ENCODE measurements at regions not wholly inside any gene's neighbourhood (a gene's known extent, or its start where the extent isn't known, plus 50 kb on each side); places are given as distances from the start of the nearest gene placed in this dataset.

DNA sequence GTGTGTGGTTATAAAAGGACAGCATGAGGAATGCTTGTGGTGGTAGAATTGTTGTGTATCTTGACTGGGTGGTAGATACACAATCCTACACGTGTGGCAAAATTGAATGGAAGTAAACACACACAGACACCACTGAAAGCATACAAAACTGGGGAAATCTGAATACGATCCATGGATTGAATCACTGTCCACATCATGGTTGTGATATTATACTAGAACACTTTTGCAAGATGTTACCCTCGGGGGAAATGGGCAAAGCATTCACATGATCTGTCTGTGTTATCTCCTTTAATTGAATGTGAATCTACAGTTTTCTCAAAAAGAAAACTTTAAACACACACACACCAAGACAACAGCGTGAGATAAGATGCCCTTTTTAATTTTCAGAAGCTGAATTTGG is 165.2 kb upstream of the CELF2 start:
- Histone ChIP-seq H3K4me1 (ENCODE audit: control insufficient read depth in 4 of 4, insufficient read depth in 4 of 4, low read length in 3 of 4) (no peaks in the 10 kb centered on the region), H3K27ac (ENCODE audit: low read depth in 1 of 2, low read length in 2 of 2) (no peak overlapping the region), H3K27me3 (ENCODE audit: control insufficient read depth in 4 of 4, insufficient read depth in 4 of 4, low read length in 3 of 4) (no peaks in the 10 kb centered on the region), H3K4me3 (ENCODE audit: low read depth in 1 of 3, low read length in 3 of 3) (no peak overlapping the region), H3K9ac (ENCODE audit: low read depth in 1 of 2, low read length in 2 of 2) (no peak overlapping the region), H3K9me3 (ENCODE audit: control insufficient read depth in 4 of 4, low read length in 3 of 4) (peaks cover 0 to 4% (median under 1%) of the 10 kb centered on the region in 4 donors), H3K36me3 (ENCODE audit: control insufficient read depth in 4 of 4, insufficient read depth in 3 of 4, low read depth in 1 of 4, low read length in 3 of 4) (no peaks in the 10 kb centered on the region)
- TF ChIP-seq YY1 (IDR thresholded peaks at IDR 0.05) (no peak), EGR1 (IDR thresholded peaks at IDR 0.05; ENCODE audit: low read depth in 2 of 2) (no peak), HNF4G (IDR thresholded peaks at IDR 0.05) (no peak), TAF1 (conservative IDR thresholded peaks at IDR 0.05) (no peak), RXRA (IDR thresholded peaks at IDR 0.05) (no peak), FOXA2 (IDR thresholded peaks at IDR 0.05) (no peak), SP1 (IDR thresholded peaks at IDR 0.05) (no peak), JUND (IDR thresholded peaks at IDR 0.05) (no peak), FOXA1 (IDR thresholded peaks at IDR 0.05) (no peak)
- TF ChIP-seq, protein P1, sequence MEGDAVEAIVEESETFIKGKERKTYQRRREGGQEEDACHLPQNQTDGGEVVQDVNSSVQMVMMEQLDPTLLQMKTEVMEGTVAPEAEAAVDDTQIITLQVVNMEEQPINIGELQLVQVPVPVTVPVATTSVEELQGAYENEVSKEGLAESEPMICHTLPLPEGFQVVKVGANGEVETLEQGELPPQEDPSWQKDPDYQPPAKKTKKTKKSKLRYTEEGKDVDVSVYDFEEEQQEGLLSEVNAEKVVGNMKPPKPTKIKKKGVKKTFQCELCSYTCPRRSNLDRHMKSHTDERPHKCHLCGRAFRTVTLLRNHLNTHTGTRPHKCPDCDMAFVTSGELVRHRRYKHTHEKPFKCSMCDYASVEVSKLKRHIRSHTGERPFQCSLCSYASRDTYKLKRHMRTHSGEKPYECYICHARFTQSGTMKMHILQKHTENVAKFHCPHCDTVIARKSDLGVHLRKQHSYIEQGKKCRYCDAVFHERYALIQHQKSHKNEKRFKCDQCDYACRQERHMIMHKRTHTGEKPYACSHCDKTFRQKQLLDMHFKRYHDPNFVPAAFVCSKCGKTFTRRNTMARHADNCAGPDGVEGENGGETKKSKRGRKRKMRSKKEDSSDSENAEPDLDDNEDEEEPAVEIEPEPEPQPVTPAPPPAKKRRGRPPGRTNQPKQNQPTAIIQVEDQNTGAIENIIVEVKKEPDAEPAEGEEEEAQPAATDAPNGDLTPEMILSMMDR (IDR thresholded peaks at IDR 0.05; ENCODE audit: low read depth, low read length, missing input control), result no peak
- TF ChIP-seq, protein P2, sequence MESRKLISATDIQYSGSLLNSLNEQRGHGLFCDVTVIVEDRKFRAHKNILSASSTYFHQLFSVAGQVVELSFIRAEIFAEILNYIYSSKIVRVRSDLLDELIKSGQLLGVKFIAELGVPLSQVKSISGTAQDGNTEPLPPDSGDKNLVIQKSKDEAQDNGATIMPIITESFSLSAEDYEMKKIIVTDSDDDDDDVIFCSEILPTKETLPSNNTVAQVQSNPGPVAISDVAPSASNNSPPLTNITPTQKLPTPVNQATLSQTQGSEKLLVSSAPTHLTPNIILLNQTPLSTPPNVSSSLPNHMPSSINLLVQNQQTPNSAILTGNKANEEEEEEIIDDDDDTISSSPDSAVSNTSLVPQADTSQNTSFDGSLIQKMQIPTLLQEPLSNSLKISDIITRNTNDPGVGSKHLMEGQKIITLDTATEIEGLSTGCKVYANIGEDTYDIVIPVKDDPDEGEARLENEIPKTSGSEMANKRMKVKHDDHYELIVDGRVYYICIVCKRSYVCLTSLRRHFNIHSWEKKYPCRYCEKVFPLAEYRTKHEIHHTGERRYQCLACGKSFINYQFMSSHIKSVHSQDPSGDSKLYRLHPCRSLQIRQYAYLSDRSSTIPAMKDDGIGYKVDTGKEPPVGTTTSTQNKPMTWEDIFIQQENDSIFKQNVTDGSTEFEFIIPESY (IDR thresholded peaks at IDR 0.05), result no peak
- TF ChIP-seq, protein P3, sequence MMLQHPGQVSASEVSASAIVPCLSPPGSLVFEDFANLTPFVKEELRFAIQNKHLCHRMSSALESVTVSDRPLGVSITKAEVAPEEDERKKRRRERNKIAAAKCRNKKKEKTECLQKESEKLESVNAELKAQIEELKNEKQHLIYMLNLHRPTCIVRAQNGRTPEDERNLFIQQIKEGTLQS (IDR thresholded peaks at IDR 0.05), result no peak
- DNase-seq (ENCODE audit: low spot score), result no peak
- 67% methylated on average over 4 of the region's 4 CpGs for WGBS

DNA sequence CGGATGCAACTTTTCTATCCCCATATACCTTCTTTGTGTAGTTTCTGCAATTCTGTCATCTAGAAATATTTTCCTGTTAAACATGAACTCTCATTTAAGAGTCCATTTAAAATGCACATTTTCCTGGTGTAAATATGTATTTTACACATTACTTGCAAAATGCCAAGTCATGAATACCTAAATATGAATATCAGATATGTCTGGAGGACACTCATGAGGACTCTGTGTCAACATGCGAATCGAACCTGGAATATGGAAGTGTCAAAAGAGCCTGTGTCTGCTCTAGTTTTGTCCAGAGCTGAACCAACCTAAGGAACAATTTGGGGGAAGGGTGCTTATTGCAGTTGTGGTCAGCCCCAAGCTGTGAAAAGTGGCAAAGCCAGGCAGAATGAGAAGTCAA is 163.7 kb upstream of the CELF2 start:
- H3K27me3 ChIP-seq (ENCODE audit: control insufficient read depth in 4 of 4, insufficient read depth in 4 of 4, low read length in 3 of 4), result no peaks in the 10 kb centered on the region
- no peak for DNase-seq (ENCODE audit: low spot score)
- TF ChIP-seq GABPA (IDR thresholded peaks at IDR 0.05 in 1 of 2, conservative IDR thresholded peaks at IDR 0.05 in 1 of 2) (no peak), SP1 (IDR thresholded peaks at IDR 0.05) (no peak), FOXA1 (IDR thresholded peaks at IDR 0.05) (no peak), TAF1 (conservative IDR thresholded peaks at IDR 0.05) (no peak), EGR1 (IDR thresholded peaks at IDR 0.05; ENCODE audit: low read depth in 2 of 2) (no peak), FOXA2 (IDR thresholded peaks at IDR 0.05) (no peak)
- TF ChIP-seq, protein P3 (IDR thresholded peaks at IDR 0.05), result no peak
- peaks cover 0 to 1% (median 0%) of the 10 kb centered on the region in 4 donors for H3K9me3 ChIP-seq (ENCODE audit: control insufficient read depth in 4 of 4, low read length in 3 of 4)
- H3K4me3 ChIP-seq (ENCODE audit: low read depth in 1 of 3, low read length in 3 of 3), result no peak overlapping the region
- WGBS, result 86% methylated on average over 3 of the region's 3 CpGs
- no peak overlapping the region for H3K27ac ChIP-seq (ENCODE audit: low read depth in 1 of 2, low read length in 2 of 2)
- H3K4me1 ChIP-seq (ENCODE audit: control insufficient read depth in 4 of 4, insufficient read depth in 4 of 4, low read length in 3 of 4), result no peaks in the 10 kb centered on the region
- no peak overlapping the region for H3K9ac ChIP-seq (ENCODE audit: low read depth in 1 of 2, low read length in 2 of 2)
- H3K36me3 ChIP-seq (ENCODE audit: control insufficient read depth in 4 of 4, insufficient read depth in 3 of 4, low read depth in 1 of 4, low read length in 3 of 4), result no peaks in the 10 kb centered on the region

DNA sequence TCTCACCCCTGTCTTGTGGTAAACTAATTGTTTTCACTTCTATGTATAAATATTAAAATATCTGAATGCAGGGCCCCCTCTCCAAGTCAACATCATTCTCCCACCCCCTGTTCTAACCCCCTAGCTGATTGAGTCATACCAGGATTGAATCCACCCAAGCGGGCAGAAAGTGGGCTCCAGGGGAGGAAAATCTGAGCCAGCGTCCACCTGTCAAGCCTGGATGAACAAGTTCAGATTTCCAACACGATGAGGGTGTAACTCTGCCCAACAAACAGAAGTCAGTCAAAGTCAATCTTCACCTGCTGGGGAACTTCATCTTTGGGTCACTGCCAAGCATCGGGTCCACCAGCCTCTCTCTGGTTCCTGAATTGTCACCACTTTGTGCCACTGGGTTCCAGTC is 162.9 kb upstream of the CELF2 start:
- Histone ChIP-seq H3K4me1 (ENCODE audit: control insufficient read depth in 4 of 4, insufficient read depth in 4 of 4, low read length in 3 of 4) (no peaks in the 10 kb centered on the region), H3K27me3 (ENCODE audit: control insufficient read depth in 4 of 4, insufficient read depth in 4 of 4, low read length in 3 of 4) (no peaks in the 10 kb centered on the region), H3K4me3 (ENCODE audit: low read depth in 1 of 3, low read length in 3 of 3) (no peak overlapping the region), H3K9me3 (ENCODE audit: control insufficient read depth in 4 of 4, low read length in 3 of 4) (peaks cover 0 to 1% (median 0%) of the 10 kb centered on the region in 4 donors), H3K27ac (ENCODE audit: low read depth in 1 of 2, low read length in 2 of 2) (no peak overlapping the region), H3K36me3 (ENCODE audit: control insufficient read depth in 4 of 4, insufficient read depth in 3 of 4, low read depth in 1 of 4, low read length in 3 of 4) (no peaks in the 10 kb centered on the region), H3K9ac (ENCODE audit: low read depth in 1 of 2, low read length in 2 of 2) (no peak overlapping the region)
- WGBS, result 75% methylated on average over 4 of the region's 4 CpGs
- no peak for DNase-seq (ENCODE audit: low spot score)
- TF ChIP-seq HNF4A (conservative IDR thresholded peaks at IDR 0.05) (no peak), YY1 (IDR thresholded peaks at IDR 0.05) (no peak), TAF1 (conservative IDR thresholded peaks at IDR 0.05) (no peak), JUND (IDR thresholded peaks at IDR 0.05) (no peak)
- TF ChIP-seq, protein P3 (IDR thresholded peaks at IDR 0.05), result no peak
